Daoy (cell line): ENCODE measurements at regions not wholly inside any gene's neighbourhood (a gene's known extent, or its start where the extent isn't known, plus 50 kb on each side); places are given as distances from the start of the nearest gene placed in this dataset.
A peak's percentile ranks its signal among the peaks of the same experiment; 100 is the strongest.

ENCODE experiments used
- DNase-seq: peaks from one replicate; pipeline ENCODE4 v3.0.0-alpha.2; 2015; ENCODE audit warnings: low read depth

DNA sequence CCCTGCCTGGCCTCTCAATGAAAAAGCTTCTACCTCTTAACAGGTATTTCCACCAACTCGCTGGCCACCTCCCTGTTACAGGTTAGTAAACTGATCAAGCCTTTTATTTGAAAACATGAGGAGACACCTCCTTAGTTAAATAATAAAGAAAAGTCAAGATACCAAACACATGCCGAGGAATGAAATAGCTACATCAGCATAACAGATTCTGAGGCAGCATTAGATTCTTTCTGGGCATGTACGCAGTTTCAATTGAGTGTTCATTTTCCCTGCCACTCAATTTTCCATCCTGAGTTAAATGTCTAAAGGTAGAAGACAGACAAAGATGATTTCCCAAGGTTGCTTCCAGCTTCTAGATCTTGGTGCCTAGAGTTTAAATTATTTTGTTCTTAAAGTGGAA lies 250.5 kb upstream of the LRTM1 start:
- no peak for DNase-seq

DNA sequence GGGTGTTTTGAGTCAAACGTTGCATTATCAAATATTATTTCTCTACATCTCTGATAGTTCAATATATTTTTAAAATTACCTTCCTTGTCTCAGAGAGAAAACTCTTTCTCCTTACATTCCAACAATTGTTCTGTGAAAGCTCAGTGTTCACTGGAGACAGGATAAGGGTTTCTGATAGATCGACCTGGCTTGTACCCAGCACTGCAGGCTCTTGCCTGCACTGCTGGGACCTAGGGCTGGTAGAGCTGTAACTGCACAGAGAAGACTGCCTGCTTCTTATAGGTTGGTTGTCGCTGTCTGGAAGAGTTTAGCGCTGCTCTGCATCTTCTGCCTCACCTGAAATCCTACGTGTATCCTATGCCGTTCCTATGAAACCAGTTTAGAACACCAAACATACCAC lies 249.9 kb upstream of the LRTM1 start:
- DNase-seq = no peak

DNA sequence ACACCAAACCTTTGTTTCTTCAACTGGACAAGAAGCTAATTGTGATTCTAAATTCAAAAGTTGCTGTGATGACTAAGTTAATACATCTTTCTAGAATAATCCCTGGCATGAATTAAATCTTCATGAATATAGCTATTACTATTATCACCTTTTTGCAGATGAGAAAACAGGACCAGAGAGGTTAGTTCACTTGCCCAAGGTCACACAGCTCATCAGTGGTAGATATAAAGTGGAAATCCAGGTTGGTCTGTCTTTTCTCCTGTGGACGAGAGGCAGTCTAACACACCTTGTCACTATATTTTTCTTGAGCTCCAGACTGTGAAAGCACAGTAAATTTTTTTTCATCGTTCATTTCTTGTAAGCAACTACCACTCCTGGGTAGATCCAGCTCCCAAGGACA lies 247.6 kb upstream of the LRTM1 start:
- DNase-seq = no peak

DNA sequence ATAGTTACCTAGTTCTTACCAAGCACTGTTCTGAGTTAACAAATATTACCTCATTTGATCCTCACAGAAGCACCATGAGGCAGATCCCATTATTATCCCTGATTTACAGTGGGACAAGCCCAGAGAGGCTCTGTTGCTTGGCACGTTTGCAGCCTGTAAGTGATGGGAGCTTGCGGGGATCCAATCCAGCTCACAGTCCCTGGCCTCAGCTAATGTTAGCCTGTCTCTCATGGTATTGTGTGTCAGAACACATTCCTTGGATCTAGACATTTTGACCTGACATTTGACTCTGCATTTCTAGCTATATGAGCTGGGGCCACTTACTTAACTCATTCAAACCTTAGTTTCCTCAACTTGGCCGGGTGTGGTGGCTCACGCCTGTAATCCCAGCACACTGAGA lies 246.9 kb upstream of the LRTM1 start:
- DNase-seq = no peak

DNA sequence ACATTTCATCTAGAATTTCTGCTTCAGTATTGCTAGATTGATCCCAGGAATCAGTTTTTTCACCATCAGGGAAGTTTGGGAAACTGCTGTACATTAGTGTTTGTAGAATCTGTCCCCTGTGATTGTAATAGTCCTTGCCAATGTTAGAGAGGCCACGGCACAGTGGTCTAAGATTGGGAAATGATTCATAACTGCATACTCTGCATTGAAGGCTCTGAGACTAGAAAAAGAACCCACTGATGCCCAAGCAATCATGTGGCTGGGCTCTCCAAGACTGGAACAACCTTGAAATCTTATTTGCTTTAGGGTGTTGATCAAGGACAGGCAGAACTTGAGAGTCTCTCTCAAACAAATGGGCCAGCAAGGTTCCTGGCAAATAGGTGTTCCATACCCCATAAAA lies 245.6 kb upstream of the LRTM1 start:
- DNase-seq = no peak

DNA sequence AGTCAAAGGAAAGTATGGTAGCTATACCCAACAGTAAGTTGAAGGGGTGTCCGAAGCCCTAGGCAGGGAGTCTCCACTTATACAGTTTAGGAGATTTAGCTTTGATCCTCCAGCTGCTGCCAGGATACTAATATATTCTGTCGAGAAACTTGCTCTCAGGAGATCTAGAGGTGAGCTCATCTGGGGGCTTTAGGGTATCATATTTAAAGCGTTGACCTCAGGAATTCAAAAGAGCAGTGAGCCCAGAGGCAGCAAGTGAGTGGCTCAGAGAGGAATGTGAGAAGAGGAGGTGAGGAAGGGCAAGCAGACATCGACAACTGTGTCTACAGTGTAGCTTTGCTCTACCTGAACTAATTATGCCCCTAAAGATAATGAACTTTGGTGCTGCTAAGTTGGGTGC lies 245.1 kb upstream of the LRTM1 start:
- DNase-seq = no peak

DNA sequence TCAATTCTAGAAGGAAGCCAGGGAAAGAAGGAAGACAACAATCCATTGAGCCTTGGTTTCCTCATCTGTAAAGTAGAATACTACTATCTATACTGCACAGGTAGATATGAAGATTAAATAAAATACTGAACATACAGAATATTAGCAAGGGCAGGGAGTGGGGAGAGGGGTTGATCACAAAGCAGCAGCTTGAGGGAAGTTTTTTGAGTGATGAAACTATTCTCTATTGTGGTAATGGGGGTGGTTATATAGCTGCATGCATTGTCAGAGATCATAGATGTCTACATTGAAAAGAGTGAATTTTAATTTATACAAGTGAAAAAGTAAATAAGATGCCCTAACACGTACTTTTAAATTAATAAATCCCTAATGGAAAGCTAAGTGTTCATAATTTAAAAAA lies 242.6 kb upstream of the LRTM1 start:
- DNase-seq = no peak

DNA sequence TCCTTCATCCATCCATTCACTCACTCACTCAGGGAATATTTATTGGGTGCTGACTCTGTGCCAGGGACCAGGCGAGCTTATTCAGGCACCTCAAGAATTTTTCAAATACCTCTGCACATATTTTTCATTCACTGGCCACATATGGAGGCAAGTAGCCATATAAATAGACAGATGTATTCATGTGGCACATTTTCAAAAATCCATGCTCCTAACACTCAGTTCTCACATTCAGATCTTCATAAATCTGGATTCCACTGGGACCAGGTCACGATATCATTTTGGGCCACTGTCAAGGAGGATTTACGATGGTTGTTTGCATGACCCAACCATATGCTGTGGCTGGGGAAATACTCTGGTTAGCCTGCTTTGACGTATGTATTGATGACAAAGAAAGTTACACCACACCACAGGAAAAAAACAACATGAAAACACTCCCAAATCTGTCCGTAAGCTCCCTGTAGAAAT lies 241.8 kb upstream of the LRTM1 start:
- peak; percentile 89 for DNase-seq

DNA sequence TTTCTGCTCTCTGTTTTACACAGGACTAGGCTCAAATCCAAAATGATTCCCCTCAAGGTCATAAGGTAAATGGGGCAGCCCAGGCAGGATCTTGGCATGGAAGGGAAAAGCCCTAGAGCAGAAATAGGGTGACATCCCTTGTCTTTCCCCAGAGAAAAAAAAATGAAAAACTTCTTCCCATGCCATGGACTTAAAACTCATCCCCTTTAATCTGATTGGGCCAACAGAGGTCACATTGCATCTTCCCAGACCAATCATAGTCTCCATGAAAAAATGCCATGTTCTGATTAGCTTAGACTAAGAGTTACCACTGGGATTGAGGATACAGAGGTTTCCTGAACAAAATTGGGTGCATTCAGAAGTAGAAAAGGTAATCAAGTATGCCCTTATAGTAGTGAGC lies 241.3 kb upstream of the LRTM1 start:
- DNase-seq = no peak

DNA sequence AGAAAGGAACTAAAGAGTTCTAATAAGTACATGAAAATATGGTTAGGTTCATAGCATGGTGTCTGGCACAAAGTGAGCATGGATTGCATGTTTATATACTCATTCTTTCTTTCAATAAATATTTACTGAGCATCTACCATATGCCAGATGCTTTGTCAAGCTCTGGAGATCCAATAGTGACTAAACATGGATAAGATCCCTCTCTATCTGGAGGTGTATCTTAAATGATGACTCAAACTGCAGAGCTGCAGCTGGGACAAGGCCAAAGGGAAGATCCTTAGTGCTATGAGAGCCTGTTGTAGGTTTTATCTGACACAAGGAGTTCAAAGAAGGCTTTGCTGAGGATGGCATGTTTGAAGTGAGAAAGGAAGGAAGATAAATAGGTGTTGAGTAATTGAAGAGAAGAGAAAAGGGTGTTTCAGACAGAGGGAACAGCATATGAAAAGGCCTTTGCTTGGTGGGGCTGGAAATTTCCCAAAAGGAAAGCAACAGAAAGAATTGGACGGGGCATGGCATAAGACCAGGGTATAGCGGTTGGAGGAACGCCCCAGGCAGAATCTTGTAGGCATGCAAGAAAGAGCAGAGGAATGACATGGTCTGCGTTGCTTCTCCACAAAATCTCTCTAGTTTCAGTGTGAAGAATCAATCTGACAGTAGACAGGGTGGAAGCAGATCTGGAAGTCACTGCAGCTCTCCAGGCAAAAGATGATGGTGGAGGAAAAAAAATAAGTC lies 239.9 kb upstream of the LRTM1 start:
- DNase-seq = peak; percentile 60

DNA sequence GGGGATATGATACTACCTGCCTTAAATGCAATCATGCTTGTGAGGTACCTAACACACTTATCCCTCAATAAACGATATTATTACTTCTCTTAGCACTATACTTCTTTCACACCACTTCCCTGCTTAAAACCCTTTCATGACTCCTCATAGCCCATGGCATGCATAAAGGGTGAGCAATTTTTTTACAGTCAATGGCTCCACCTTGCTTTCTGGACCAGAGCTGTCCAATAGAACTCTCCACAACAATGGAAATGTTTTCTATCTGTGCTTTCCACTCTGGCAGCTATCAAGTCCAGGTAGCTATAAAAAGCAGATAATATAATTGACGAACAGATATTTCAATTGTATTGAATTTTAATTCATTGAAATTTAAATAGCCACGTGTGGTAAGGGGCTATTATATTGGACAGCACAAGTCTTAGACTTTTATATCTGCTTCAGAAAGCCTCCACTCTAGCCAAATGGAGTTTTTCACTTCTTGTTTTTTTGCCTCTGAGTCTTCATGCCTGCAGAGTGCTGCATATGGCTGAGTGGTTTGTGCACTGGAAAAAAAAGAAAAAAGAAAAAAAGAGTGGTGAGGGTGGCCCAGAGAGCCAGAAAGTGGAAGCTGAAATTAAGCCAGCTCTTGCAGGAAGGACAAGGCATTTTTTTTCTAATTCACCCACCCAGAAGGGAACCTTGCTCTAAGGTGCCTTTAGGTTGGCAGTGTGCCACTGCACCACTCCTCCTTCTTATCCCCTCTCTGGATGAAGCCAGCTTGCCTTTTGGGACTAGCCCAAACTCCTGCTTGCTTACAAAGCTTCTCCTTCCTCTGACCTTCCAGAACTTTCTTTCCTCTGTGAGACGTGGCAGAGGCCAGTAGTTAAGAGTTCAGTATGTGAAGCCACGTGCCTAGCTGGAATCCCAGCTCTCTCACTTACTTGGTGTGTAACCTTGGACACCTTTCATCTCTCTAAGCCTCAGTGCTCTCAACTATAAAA lies 239.0 kb upstream of the LRTM1 start:
- DNase-seq = no peak

DNA sequence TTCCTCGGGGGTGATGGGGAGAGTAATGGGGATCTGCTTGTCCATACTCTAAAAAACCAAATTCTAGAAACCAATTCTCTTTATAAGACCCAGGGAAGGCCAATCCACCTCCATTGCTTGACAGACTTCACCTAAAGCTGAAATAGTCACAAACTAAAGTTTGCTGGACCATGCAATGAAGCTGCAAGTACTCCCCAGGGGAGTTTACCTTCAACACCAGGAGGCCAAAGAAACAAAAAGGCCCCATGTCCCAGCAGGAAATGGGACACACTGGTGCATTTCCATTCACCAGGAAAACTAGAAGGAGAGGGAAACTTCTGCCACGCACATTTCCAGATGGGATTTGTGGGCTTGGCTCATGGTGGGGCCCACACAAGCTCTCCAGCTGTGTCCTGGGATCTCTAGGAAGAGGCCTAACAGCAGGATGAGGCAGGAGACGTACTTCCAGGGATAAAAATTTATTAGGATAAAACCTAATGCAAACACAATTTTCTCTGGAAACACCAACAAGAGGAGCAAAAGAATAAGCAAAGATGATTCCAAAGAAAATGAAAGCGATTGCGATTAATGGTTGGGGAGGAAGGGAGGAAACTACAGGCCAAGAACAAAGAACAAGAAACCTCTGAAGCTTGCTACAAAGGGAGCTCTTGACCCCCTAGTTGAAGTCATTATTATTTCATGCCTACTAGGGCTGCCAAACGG lies 238.0 kb upstream of the LRTM1 start:
- no peak for DNase-seq

DNA sequence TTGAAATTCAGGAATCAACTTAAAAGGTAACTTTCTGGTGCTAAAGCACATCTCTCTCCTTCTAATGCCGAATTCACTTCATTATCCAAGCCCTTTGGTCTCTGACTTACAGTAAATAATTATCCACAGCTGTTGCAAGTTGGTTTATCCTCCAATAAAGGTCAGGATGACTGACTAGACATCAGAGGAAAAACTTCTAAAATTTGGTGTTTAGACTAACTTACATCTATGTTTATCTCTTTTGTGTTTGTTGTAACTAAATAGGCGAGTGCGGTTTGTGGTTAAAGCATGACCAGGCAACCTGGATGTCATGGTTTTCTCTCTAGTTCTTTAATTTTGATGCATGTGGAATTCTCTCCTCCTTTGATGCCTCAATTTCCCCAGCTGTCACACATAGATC lies 237.4 kb upstream of the LRTM1 start:
- no peak for DNase-seq

DNA sequence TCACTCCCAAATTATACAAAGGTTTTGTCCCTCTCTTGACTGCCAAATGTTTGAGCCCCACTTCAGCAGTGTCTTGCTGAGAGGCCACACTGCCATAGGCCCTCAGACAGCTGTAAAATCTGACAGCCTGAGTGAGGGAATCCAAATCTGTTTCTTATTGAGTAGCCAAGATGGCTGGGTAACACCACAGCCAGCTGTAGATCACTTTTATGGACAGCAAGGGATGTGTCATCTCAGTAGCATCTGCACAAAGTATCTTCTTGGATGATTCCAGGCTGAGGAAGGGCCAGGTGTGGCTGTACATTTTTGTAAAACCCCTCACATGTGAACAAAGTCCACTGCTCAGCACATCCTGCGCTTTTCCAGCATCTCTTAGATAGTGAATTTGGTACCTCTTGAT lies 237.0 kb upstream of the LRTM1 start:
- no peak for DNase-seq

DNA sequence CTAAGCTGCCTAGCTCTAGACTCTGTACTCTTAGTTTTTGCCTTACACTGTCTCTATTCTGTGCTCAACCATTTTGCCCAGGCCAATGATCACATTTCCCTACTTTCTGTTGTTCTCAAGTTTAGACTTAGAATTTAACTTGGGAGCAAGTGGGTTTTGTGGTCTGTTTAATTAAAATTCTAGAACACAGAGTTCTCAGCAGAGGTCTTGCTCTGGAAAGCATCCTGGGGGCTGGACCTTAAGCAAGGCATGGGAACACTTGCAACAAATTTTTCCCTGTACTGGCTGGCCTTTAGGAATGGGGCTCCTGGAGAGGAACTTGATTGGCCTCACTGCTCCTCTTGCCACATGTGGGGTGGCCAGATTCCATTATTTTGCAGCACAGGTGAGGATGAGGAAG lies 236.3 kb upstream of the LRTM1 start:
- DNase-seq = no peak

DNA sequence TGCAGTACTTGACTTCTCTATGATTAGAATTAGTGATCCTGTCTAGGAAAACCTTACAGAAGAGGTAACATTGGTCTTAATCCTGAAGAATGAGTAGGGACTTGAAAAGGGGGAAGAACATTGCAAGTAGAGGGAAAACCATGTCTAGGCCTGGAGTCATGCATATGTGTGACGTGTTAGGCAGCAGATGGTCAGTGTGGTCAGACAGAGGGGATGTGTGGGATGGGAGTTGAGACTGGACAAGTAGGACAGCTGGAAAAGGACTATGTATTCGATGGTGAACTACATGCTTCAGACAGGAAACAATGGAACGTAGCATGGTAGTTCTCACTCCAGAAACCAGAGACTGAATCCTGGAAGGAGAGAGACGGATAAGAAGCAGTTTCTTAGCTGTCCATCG lies 235.6 kb upstream of the LRTM1 start:
- no peak for DNase-seq

DNA sequence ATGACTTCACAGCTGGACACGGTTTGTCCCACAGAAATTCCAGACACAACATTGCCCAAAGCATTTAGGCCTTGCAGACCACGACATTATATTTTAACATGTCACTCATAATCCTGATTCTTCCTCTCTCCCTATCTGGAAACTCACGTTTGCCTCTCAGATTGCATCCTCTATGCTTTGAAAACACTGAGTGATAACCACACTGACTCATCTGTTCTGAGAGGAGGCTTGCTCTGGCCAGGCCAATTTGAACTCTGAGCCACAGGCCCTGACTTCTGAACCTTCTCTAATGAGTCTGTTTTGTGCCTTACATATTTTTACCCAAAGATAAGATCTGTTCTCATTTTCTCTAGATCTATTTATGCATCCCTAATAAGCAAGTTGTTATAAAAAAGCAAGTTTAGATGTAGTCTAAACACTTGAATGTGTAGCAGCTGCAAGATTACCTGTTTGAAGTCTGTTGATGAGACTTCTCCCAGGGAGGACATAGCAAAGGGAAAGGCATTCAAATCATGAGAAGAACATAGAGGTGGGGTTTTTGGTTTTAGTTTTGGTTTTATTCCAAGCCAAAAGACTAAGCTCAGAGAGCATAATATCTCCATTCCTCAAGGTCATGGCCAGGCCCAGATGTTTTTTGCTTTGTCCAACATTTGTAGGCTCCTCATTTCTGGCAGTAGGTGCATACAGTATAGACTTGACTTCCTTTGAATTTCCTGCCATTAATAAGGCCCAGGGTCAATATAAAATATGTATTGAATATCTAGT lies 234.4 kb upstream of the LRTM1 start:
- DNase-seq = peak; percentile 74

DNA sequence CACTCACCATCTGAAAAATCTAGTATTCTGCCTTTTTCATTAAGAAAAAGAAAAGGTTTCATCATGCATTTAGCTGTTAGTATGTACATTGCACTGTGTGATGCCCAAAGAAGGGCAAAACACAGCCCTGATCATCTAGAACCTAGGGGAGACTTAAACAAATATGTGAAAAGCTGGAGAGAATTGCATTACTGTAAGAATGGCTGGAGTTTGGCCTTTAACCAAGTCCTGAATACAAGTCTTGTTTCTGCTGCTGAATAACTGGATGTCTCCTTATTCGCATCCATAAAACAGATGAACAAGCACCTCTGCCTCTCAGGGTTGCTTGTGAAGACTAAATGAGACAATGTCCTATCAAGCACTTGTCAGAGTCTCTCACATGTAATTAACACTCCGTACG lies 233.4 kb upstream of the LRTM1 start:
- DNase-seq = no peak

DNA sequence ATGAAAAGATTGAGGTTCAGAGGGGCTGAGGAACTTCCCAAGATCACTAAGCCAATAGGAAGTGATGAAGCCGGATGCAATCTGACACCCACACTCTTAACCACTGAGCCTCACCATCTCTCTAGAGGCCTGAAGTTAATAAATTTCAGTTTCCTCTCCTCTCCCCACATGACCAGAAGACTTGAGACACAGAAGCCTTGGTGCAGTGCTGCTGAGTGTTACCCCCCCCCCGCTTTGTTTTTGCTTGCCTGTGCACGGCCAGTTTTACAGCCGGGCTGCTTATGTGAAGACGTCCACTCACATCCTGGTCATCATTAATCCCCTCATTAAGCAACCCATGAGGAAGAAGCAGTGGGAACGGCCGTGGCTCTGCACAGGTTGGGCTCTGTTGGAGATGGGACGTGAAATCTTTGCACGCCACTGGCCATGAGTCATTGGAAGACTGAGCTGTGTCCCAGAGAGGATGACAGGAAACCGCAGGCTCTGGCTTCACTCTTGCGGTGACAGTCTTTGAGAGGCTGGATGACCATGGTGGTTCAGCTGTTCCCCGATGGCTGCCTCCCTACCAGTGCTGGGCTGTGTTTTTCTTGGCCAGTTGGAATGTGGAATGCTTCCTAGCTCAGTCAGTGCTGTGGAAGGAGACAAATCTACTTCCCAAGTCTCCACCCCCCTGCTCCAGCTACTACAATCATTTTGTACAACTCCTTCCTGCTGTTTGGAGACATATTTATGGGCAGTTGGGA lies 232.6 kb upstream of the LRTM1 start:
- DNase-seq = peak; percentile 99

DNA sequence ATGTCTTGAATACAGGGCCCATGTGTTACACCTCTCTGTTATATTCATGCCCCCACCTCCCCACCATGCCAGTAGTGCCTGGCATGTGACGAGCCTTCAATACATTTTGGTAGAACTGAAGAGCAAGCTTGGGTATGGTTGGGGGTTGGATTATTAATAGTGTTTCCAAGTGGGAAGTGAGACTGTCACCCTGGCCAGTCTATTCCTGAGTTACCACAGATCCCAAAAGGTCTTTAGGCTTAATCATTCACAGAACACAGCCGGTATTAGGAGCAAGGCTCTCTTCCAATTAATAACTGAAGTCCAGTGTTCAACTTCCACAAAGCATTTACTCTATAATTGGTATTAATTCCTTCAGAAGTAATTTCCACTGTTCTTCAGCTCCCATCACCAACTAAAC lies 231.9 kb upstream of the LRTM1 start:
- DNase-seq = no peak

DNA sequence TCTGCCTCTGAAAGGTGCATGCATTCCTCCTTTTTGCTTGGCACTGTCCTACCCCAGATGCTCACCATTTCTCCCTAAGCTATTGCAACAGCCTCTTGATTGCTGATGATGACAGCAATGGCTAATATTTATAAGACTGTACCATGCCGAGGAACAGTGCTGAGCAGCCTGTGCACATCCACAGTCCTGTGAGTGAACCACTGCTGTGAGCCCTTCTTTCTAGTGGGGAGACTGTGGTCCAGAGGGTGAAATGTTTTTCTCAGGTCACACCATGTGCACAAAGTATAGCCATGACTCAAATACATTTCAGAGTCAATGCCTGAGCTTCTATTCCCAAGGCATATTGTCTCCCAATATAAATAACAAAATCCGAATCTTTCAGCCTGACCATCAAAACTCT lies 231.2 kb upstream of the LRTM1 start:
- DNase-seq = no peak
